ENCODE measurements at regions not wholly inside any gene's neighbourhood (a gene's known extent, or its start where the extent isn't known, plus 50 kb on each side); places are given as distances from the start of the nearest gene placed in this dataset.

GRCh38 chr3:18127174-18127858, 297.8 kb downstream of the SATB1 start:
- TF ChIP-seq TAF1 (IDR thresholded peaks at IDR 0.05; ENCODE audit: borderline replicate concordance, low read depth, low read length): no peak
- TF ChIP-seq POLR2A (IDR thresholded peaks at IDR 0.05; ENCODE audit: low read depth, low read length): no peak

Data from GM12892 (cell line).